Esophagus muscularis mucosa (tissue), 4 donors: ENCODE measurements at regions not wholly inside any gene's neighbourhood (a gene's known extent, or its start where the extent isn't known, plus 50 kb on each side); places are given as distances from the start of the nearest gene placed in this dataset.

Experiments
- DNase-seq: peaks from one replicate; pipeline ENCODE4 v3.0.0-alpha.2; 2017; ENCODE audit errors: extremely low spot score
- H3K27ac ChIP-seq, 4 donors: fragments of 200-600 bp; sonication (generic); replicated peaks in 1 of 4; 1 replicate in 3 of 4; 2 replicates in 1 of 4; pipeline ENCODE4 v1.5.1; 2016 to 2019; ENCODE audit warnings: mild to moderate bottlenecking in 1 of 4
- H3K27me3 ChIP-seq, 4 donors: fragments of 200-600 bp; sonication (generic); one replicate each; pipeline versions ENCODE4 v1.5.1 to v1.6.0; 2016 to 2019
- H3K36me3 ChIP-seq, 4 donors: fragments of 200-600 bp; sonication (generic); one replicate each; pipeline ENCODE4 v1.5.1; 2016 to 2019
- H3K4me1 ChIP-seq, 4 donors: fragments of 200-600 bp; sonication (generic); one replicate each; pipeline ENCODE4 v1.5.1; 2016 to 2019
- H3K4me3 ChIP-seq, 4 donors: fragments of 200-600 bp; sonication (generic); 1 replicate in 2 of 4; 2 replicates in 2 of 4; pipeline ENCODE4 v1.5.1; 2016 to 2019; ENCODE audit warnings: mild to moderate bottlenecking in 4 of 4, moderate library complexity in 1 of 4
- H3K9me3 ChIP-seq, 4 donors: fragments of 200-600 bp; sonication (generic); 1 replicate in 3 of 4; 2 replicates in 1 of 4; pipeline ENCODE4 v1.5.1; 2016 to 2019
- EP300 ChIP-seq: sonication (generic); formaldehyde crosslinking; IDR thresholded peaks from one replicate; pipeline ENCODE4 v1.6.1; 2017; ENCODE audit warnings: antibody characterized with exemption
- POLR2A ChIP-seq: fragments of 450-650 bp; IDR thresholded peaks from one replicate; pipeline ENCODE4 v1.6.1; 2017; ENCODE audit warnings: antibody characterized with exemption, moderate library complexity, mild to moderate bottlenecking, low read depth
- POLR2AphosphoS5 ChIP-seq, 2 donors: sonication (generic); formaldehyde crosslinking; IDR thresholded peaks; one replicate each; pipeline ENCODE4 v1.6.1; 2017; ENCODE audit warnings: antibody characterized with exemption in 2 of 2
- WGBS: methylation state at CpG from one replicate; pipeline ENCODE4 v1.1.5; 2018; 5-methylcytosine and 5-hydroxymethylcytosine counted together
- intact Hi-C: fragments of 100-400 bp; cut with DNase I; formaldehyde crosslinking; loops from one replicate; pipeline ENCODE4 v1.15.1; 2023
- TF ChIP-seq, protein P1 (sequence below), 3 experiments: fragments of 200-600 bp in 2 of 3; fragments of 450-650 bp in 1 of 3; sonication (generic) in 2 of 3; IDR thresholded peaks; one replicate each; pipeline ENCODE4 v1.5.1; 2017 to 2019; ENCODE audit warnings: antibody characterized with exemption in 3 of 3, mild to moderate bottlenecking in 2 of 3, moderate library complexity in 1 of 3

DNA sequence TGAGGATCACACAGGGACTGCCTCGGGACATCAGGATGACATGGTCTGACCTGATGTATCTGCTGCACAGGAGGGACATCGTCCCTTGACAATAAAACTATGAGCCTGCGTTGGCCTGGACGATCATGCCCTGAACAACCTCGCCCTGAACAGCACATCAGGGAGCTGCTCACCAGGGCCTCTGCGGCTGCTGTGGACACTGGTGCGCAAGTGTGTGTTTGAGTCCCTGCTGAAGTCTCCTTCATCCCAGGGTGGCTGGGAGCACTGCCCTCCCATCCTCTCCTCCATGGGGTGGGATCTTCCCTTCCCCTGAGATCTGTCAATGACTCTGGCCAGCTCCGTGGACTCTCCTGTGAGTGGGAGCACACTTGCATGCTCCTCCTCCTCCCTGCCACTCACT, 257.8 kb downstream of the RBFOX3 start:
- Histone ChIP-seq H3K4me3 (no peak overlapping the region), H3K27me3 (peaks cover 0 to 58% (median 0%) of the 10 kb centered on the region in 4 donors), H3K9me3 (no peaks in the 10 kb centered on the region), H3K27ac (no peak overlapping the region), H3K36me3 (no peaks in the 10 kb centered on the region), H3K4me1 (no peaks in the 10 kb centered on the region)
- TF ChIP-seq, protein P1, sequence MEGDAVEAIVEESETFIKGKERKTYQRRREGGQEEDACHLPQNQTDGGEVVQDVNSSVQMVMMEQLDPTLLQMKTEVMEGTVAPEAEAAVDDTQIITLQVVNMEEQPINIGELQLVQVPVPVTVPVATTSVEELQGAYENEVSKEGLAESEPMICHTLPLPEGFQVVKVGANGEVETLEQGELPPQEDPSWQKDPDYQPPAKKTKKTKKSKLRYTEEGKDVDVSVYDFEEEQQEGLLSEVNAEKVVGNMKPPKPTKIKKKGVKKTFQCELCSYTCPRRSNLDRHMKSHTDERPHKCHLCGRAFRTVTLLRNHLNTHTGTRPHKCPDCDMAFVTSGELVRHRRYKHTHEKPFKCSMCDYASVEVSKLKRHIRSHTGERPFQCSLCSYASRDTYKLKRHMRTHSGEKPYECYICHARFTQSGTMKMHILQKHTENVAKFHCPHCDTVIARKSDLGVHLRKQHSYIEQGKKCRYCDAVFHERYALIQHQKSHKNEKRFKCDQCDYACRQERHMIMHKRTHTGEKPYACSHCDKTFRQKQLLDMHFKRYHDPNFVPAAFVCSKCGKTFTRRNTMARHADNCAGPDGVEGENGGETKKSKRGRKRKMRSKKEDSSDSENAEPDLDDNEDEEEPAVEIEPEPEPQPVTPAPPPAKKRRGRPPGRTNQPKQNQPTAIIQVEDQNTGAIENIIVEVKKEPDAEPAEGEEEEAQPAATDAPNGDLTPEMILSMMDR (IDR thresholded peaks at IDR 0.05) = no peak
- TF ChIP-seq POLR2AphosphoS5 (IDR thresholded peaks at IDR 0.05) (no peak), EP300 (no peak), POLR2A (no peak)
- no peak for DNase-seq
- intact Hi-C loops = no loop called here
- WGBS = 93% methylated on average over 8 of the region's 8 CpGs

DNA sequence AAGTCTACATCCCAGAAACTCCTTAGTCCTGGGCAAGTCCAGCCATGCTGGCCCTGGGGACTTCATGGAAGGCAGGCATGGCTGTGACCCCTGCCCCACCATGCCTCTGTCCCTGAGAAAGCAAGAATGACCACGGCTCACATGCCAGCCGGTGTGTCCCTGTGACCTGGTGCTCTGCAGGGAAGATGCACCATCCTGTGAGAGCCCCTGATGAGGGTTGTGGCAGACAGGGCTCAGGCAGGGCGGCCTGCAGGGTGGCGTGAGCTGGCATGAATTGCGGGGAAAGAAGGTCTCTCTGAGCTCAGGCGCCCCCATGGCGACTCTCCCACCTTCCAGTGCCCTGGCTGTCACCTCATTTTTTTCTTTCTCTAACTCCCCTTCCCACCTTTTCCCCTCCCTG, 260.3 kb downstream of the RBFOX3 start:
- no peaks in the 10 kb centered on the region for H3K4me1 ChIP-seq
- no peaks in the 10 kb centered on the region for H3K36me3 ChIP-seq
- 95% methylated on average over 7 of the region's 7 CpGs for WGBS
- peaks cover 0 to under 1% (median 0%) of the 10 kb centered on the region in 4 donors for H3K9me3 ChIP-seq
- DNase-seq = no peak
- H3K27ac ChIP-seq = no peak overlapping the region
- peaks cover 0 to 46% (median 0%) of the 10 kb centered on the region in 4 donors for H3K27me3 ChIP-seq
- no peak overlapping the region for H3K4me3 ChIP-seq
- intact Hi-C loops = no loop called here
- TF ChIP-seq, protein P1 (IDR thresholded peaks at IDR 0.05) = no peak
- no peak for TF ChIP-seq POLR2A
- TF ChIP-seq POLR2AphosphoS5 (IDR thresholded peaks at IDR 0.05) = no peak
- TF ChIP-seq EP300 = no peak

DNA sequence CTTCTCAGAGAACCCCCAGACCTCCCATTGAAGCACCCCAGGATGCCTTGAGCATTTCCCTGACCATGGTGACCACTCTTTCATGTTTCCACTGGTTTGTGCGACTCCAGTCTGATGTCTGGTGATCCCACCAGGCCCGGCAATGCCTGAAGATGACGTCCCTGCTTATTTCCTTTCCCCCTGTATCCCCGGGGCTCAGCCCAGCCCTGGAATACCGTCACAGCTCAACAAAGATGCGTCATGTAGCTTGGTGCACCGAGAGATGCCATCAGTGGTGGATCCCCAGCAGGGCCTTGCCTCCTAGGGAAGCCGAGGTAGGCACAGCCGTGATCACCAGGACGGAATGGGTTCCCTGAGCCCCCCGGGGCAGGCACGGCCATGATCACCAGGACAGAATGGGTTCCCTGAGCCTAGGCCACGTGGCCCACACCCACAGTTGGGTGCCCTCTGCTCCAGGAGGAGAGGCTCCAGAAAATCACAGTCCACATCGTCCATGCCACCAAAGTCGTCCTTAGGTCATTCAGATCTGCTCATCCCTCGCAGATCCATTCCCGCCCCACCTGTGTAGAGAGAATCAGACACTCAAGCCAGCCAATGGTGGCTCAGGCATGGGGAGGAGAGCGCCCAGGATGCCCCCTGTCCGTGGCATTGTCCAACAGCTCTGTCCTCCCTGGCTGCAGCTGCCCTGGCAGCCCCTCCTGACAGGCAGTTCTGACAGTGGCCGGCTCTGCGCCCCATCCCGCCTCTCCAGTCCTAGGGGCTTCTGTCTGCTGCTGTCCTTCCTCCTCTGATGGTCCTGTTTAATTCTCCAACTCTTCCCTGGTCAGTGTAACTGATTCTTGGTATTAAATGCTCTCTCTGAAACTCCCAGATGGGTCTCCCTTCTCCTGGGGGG, 261.1 kb downstream of the RBFOX3 start:
- no peak overlapping the region for H3K27ac ChIP-seq
- no peak for DNase-seq
- H3K27me3 ChIP-seq = peaks cover 0 to 49% (median 0%) of the 10 kb centered on the region in 4 donors
- H3K4me3 ChIP-seq = no peak overlapping the region
- 86% methylated on average over 19 of the region's 22 CpGs for WGBS
- intact Hi-C loops = no loop called here
- no peaks in the 10 kb centered on the region for H3K4me1 ChIP-seq
- peaks cover 0 to 9% (median 4%) of the 10 kb centered on the region in 4 donors for H3K9me3 ChIP-seq
- H3K36me3 ChIP-seq = no peaks in the 10 kb centered on the region
- TF ChIP-seq POLR2AphosphoS5 (IDR thresholded peaks at IDR 0.05) (no peak), EP300 (no peak)
- TF ChIP-seq, protein P1 (IDR thresholded peaks at IDR 0.05) = no peak

DNA sequence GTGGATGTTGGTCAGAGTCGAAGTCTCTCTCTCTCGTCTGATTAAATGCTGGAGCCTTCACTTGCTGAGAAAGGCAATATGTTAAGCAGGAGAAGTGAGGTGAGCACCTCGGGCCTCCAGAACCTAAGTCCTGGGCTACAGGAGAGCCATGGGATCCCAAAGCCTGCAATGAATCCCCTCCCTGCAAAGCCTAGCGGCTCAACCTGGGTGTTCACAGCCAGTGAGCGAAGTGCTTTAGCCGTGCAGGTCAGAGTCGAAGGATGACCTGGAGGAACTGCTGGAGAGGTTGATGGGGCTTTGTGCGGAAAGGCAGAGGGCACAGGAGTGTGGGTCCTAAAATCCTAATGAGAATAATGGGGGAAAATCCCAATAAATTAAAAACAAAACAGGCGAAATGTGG, 267.8 kb downstream of the ENGASE start:
- intact Hi-C loops = no loop called here
- 61% methylated on average over 9 of the region's 9 CpGs for WGBS
- H3K4me3 ChIP-seq = no peak overlapping the region
- DNase-seq = no peak
- H3K9me3 ChIP-seq = peaks cover 0 to 12% (median 5%) of the 10 kb centered on the region in 4 donors
- no peak overlapping the region for H3K27ac ChIP-seq
- H3K4me1 ChIP-seq = no peaks in the 10 kb centered on the region
- no peaks in the 10 kb centered on the region for H3K36me3 ChIP-seq
- TF ChIP-seq EP300 (no peak), POLR2AphosphoS5 (IDR thresholded peaks at IDR 0.05) (no peak), POLR2A (no peak)
- TF ChIP-seq, protein P1 (IDR thresholded peaks at IDR 0.05) = no peak
- H3K27me3 ChIP-seq = peaks cover 0 to 51% (median 0%) of the 10 kb centered on the region in 4 donors
